HL-60 (cell line): ENCODE measurements at regions not wholly inside any gene's neighbourhood (a gene's known extent, or its start where the extent isn't known, plus 50 kb on each side); places are given as distances from the start of the nearest gene placed in this dataset.

Source experiments
- DNase-seq, 2 experiments: peaks; one replicate each; pipeline ENCODE4 v3.0.0-alpha.2; 2010 to 2020; ENCODE audit warnings: low read depth in 1 of 2, low spot score in 1 of 2
- H3K27ac ChIP-seq: fragments of 250-450 bp; sonication (Bioruptor Pico); replicated peaks from 2 replicates; pipeline ENCODE4 v1.5.1; 2020; ENCODE audit warnings: mild to moderate bottlenecking, moderate library complexity
- H3K27me3 ChIP-seq: fragments of 250-450 bp; sonication (Bioruptor Pico); 2 replicates; pipeline ENCODE4 v1.5.1; 2021; ENCODE audit warnings: mild to moderate bottlenecking, moderate library complexity; ENCODE audit not compliant: insufficient read depth, poor library complexity, severe bottlenecking
- H3K4me3 ChIP-seq: replicated peaks from 2 replicates; pipeline ENCODE4 v1.5.1; 2011; ENCODE audit warnings: mild to moderate bottlenecking, control low read depth, low read length; ENCODE audit not compliant: insufficient read depth
- GABPA ChIP-seq: IDR thresholded peaks from 2 replicates; pipeline ENCODE4 v1.6.1; 2012; ENCODE audit warnings: low read depth
- POLR2AphosphoS5 ChIP-seq: IDR thresholded peaks from 2 replicates; pipeline ENCODE4 v1.6.1; 2012; ENCODE audit warnings: low read depth
- SPI1 ChIP-seq: IDR thresholded peaks from 2 replicates; pipeline ENCODE4 v1.6.1; 2012; ENCODE audit warnings: low read depth, mild to moderate bottlenecking, borderline replicate concordance
- TF ChIP-seq, protein P1 (sequence below): IDR thresholded peaks from one replicate; pipeline ENCODE4 v1.5.1; 2011; ENCODE audit warnings: low read length, control low read depth, inconsistent platforms; ENCODE audit not compliant: insufficient read depth
- TF ChIP-seq, protein P2 (sequence below): IDR thresholded peaks from 2 replicates; pipeline ENCODE4 v1.6.1; 2012; ENCODE audit warnings: low read depth; ENCODE audit not compliant: insufficient replicate concordance

DNA sequence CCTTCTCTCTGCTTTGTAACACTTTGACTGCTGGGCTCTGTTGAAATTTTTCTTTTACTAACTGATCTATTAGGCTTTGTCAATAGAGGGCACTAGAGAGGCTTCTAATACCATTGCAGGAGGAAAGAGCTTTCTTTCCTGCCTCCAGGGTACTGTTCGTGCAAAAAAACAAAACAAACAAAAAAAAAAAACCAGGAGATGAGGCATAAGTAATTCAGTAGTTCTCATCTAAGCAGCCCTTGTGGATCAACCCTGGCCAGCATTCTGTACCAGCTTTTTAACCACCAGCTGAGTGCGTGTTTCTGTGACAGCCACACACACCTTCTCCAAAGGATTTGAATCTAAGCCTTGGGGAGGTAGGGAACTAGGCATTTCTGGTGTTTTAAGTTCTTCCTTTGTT lies 1707.6 kb upstream of the SLC10A2 start:
- TF ChIP-seq SPI1, result no peak
- TF ChIP-seq, protein P1, sequence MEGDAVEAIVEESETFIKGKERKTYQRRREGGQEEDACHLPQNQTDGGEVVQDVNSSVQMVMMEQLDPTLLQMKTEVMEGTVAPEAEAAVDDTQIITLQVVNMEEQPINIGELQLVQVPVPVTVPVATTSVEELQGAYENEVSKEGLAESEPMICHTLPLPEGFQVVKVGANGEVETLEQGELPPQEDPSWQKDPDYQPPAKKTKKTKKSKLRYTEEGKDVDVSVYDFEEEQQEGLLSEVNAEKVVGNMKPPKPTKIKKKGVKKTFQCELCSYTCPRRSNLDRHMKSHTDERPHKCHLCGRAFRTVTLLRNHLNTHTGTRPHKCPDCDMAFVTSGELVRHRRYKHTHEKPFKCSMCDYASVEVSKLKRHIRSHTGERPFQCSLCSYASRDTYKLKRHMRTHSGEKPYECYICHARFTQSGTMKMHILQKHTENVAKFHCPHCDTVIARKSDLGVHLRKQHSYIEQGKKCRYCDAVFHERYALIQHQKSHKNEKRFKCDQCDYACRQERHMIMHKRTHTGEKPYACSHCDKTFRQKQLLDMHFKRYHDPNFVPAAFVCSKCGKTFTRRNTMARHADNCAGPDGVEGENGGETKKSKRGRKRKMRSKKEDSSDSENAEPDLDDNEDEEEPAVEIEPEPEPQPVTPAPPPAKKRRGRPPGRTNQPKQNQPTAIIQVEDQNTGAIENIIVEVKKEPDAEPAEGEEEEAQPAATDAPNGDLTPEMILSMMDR, result peak; percentile 27
- peak; percentile 12 to 57 for DNase-seq
- Histone ChIP-seq H3K27me3 (no peaks in the 10 kb centered on the region), H3K4me3 (no peak overlapping the region), H3K27ac (peak overlapping the region; percentile 46)

DNA sequence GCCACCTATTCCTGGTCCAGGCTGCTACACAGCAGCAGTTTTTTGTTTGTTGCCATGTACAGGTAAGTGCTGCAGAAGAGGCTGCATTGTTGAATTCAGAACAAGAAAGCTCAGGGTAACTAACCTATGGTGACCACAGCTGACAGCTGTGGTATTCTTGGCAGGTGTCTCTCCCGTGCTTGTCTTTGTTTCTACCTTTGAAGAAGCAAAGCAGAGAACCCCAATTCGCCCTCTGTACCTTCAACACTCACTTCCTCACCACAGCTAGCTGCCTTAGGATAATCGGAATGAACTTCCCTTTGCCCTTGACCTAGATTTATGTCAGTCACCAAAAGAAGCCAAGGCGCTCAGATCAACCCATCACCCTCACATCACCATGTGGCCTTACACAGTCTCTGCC lies 1703.3 kb upstream of the SLC10A2 start:
- Histone ChIP-seq H3K27ac (no peak overlapping the region), H3K27me3 (no peaks in the 10 kb centered on the region), H3K4me3 (no peak overlapping the region)
- no peak for TF ChIP-seq POLR2AphosphoS5
- TF ChIP-seq, protein P1, result no peak
- no peak for TF ChIP-seq SPI1
- TF ChIP-seq, protein P2, sequence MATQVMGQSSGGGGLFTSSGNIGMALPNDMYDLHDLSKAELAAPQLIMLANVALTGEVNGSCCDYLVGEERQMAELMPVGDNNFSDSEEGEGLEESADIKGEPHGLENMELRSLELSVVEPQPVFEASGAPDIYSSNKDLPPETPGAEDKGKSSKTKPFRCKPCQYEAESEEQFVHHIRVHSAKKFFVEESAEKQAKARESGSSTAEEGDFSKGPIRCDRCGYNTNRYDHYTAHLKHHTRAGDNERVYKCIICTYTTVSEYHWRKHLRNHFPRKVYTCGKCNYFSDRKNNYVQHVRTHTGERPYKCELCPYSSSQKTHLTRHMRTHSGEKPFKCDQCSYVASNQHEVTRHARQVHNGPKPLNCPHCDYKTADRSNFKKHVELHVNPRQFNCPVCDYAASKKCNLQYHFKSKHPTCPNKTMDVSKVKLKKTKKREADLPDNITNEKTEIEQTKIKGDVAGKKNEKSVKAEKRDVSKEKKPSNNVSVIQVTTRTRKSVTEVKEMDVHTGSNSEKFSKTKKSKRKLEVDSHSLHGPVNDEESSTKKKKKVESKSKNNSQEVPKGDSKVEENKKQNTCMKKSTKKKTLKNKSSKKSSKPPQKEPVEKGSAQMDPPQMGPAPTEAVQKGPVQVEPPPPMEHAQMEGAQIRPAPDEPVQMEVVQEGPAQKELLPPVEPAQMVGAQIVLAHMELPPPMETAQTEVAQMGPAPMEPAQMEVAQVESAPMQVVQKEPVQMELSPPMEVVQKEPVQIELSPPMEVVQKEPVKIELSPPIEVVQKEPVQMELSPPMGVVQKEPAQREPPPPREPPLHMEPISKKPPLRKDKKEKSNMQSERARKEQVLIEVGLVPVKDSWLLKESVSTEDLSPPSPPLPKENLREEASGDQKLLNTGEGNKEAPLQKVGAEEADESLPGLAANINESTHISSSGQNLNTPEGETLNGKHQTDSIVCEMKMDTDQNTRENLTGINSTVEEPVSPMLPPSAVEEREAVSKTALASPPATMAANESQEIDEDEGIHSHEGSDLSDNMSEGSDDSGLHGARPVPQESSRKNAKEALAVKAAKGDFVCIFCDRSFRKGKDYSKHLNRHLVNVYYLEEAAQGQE, result no peak
- no peak for TF ChIP-seq GABPA
- no peak for DNase-seq

DNA sequence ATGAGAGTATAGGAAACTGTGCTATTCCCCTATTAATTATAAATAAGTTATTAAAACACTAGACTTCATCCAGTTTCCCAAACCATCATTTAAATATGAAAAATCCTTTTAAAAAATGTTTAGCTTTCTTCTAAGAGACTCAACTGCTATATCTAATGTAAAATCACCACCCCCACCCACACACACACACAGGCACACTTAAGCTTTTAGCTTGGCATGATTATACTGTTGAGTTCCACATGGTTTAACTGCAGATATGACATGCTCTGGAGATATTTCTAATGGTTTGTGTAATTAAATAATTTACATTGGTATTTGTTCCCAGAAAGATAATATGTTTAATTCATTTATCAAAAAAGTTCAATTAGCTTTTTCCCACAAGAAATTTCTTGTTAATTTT lies 1700.1 kb upstream of the SLC10A2 start:
- Histone ChIP-seq H3K4me3 (no peak overlapping the region), H3K27ac (no peak overlapping the region), H3K27me3 (no peaks in the 10 kb centered on the region)
- TF ChIP-seq, protein P2, result no peak
- no peak for DNase-seq

DNA sequence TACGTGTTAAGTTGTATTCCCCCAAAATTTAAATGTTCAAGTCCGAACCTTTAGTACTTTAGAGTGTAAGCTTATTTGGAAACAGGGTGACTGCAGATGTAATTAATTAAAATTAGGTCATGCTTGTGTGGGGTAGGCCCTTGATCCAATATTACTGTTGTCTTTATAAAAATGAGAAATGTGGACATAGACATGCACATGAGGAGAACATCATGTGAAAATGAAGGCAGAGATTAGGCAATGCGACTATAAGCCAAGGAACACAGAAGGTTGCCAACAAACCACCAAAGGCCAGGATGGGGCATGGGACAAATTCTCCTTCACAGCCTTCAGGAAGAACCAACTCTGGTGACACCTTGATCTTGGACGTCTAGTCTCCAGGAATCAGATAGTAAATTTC lies 1698.4 kb upstream of the SLC10A2 start:
- no peak overlapping the region for H3K27ac ChIP-seq
- no peak for DNase-seq
- H3K4me3 ChIP-seq, result no peak overlapping the region
- H3K27me3 ChIP-seq, result no peaks in the 10 kb centered on the region
- TF ChIP-seq GABPA (no peak), POLR2AphosphoS5 (no peak), SPI1 (no peak)
- TF ChIP-seq, protein P2, result no peak
- TF ChIP-seq, protein P1, result no peak
